IMR-90 (cell line): ENCODE measurements at regions not wholly inside any gene's neighbourhood (a gene's known extent, or its start where the extent isn't known, plus 50 kb on each side); places are given as distances from the start of the nearest gene placed in this dataset.
A peak's percentile ranks its signal among the peaks of the same experiment; 100 is the strongest.

Experiments
- ATAC-seq: fragments of 200-7000 bp; cut with Tn5 transposase; 2 replicates; pipeline ENCODE4 v1.9.1; 2020; ENCODE audit warnings: low read depth, mild to moderate bottlenecking, moderate library complexity
- BruUV-seq: library from RNA; stranded (reverse); fragments of 400-500 nt; replicated peaks from 2 replicates; lab custom pipeline; 2021; lab: Mats Ljungman, UMichigan
- CTCF ChIA-PET: fragments of 300-600 bp; formaldehyde crosslinking; extraction: SDS; loops from one replicate; lab custom pipeline; 2021; ENCODE audit warnings: antibody characterized with exemption; lab: Yijun Ruan, JAX
- POLR2A ChIA-PET: fragments of 300-600 bp; sonication (Branson Sonifier 250); formaldehyde crosslinking; loops from one replicate; lab custom pipeline; 2022; ENCODE audit warnings: antibody characterized with exemption; ENCODE audit not compliant: unreplicated experiment; lab: Charles Lee
- DNase-seq: peaks from one replicate; pipeline ENCODE4 v3.0.0; 2013
- H2AFZ ChIP-seq: replicated peaks from 2 replicates; pipeline ENCODE3; 2013; ENCODE audit warnings: low read length, mild to moderate bottlenecking; ENCODE audit not compliant: poor library complexity
- H2AK5ac ChIP-seq: 2 replicates; pipeline ENCODE4 v1.6.1; 2013; ENCODE audit warnings: low read depth, low read length, inconsistent platforms
- H2AK9ac ChIP-seq: replicated peaks from 2 replicates; pipeline ENCODE3; 2013; ENCODE audit warnings: mild to moderate bottlenecking, low read depth, low read length, moderate library complexity; ENCODE audit not compliant: poor library complexity
- H2BK120ac ChIP-seq: 2 replicates; pipeline ENCODE4 v1.6.1; 2013; ENCODE audit warnings: low read depth, low read length, inconsistent platforms
- H2BK15ac ChIP-seq: 3 replicates; pipeline ENCODE4 v1.6.1; 2013; ENCODE audit warnings: low read depth, low read length, inconsistent platforms
- H2BK20ac ChIP-seq: 2 replicates; pipeline ENCODE4 v1.6.1; 2013; ENCODE audit warnings: low read depth, mild to moderate bottlenecking, inconsistent platforms, low read length, moderate library complexity
- H2BK5ac ChIP-seq: 2 replicates; pipeline ENCODE4 v1.6.1; 2013; ENCODE audit warnings: mild to moderate bottlenecking, low read depth, low read length, inconsistent platforms; ENCODE audit not compliant: poor library complexity, severe bottlenecking
- H3K14ac ChIP-seq: replicated peaks from 2 replicates; pipeline ENCODE4 v1.6.1; 2013; ENCODE audit warnings: low read depth, low read length, inconsistent platforms
- H3K18ac ChIP-seq: 2 replicates; pipeline ENCODE4 v1.6.1; 2013; ENCODE audit warnings: low read depth, low read length, control low read depth
- H3K23ac ChIP-seq: 2 replicates; pipeline ENCODE4 v1.6.1; 2013; ENCODE audit warnings: low read depth, low read length, inconsistent platforms
- H3K27ac ChIP-seq: 2 replicates; pipeline ENCODE4 v1.5.1; 2013; ENCODE audit warnings: mild to moderate bottlenecking, control low read depth, low read length; ENCODE audit not compliant: insufficient read depth
- H3K27me3 ChIP-seq: 2 replicates; pipeline ENCODE4 v1.6.1; 2013; ENCODE audit warnings: low read length; ENCODE audit not compliant: control insufficient read depth, insufficient read depth
- H3K36me3 ChIP-seq: 2 replicates; pipeline ENCODE4 v1.6.1; 2013; ENCODE audit warnings: low read length, mixed read lengths; ENCODE audit not compliant: control insufficient read depth, insufficient read depth
- H3K4ac ChIP-seq: 2 replicates; pipeline ENCODE4 v1.6.1; 2013; ENCODE audit warnings: low read depth, low read length, inconsistent platforms
- H3K4me1 ChIP-seq: 2 replicates; pipeline ENCODE4 v1.6.1; 2013; ENCODE audit warnings: low read length, mixed read lengths; ENCODE audit not compliant: control insufficient read depth, insufficient read depth
- H3K4me2 ChIP-seq: 2 replicates; pipeline ENCODE4 v1.6.1; 2013; ENCODE audit warnings: low read depth, mild to moderate bottlenecking, control low read depth, low read length, moderate library complexity
- H3K4me3 ChIP-seq: 2 replicates; pipeline ENCODE4 v1.5.1; 2013; ENCODE audit warnings: low read depth, mild to moderate bottlenecking, control low read depth, low read length, moderate library complexity; ENCODE audit not compliant: insufficient read depth
- H3K56ac ChIP-seq: 2 replicates; pipeline ENCODE4 v1.6.1; 2013; ENCODE audit warnings: low read length, inconsistent platforms; ENCODE audit not compliant: insufficient read depth; ENCODE audit errors: extremely low read depth
- H3K79me1 ChIP-seq, 2 experiments: 2 replicates each; pipeline ENCODE4 v1.6.1; 2013; ENCODE audit warnings: low read length in 2 of 2, inconsistent platforms in 1 of 2, low read depth in 1 of 2
- H3K9ac ChIP-seq: 2 replicates; pipeline ENCODE4 v1.6.1; 2013; ENCODE audit warnings: low read depth, low read length, control low read depth
- H3K9me1 ChIP-seq: 2 replicates; pipeline ENCODE4 v1.6.1; 2013; ENCODE audit warnings: low read length, inconsistent platforms; ENCODE audit not compliant: insufficient read depth
- H3K9me3 ChIP-seq: 2 replicates; pipeline ENCODE4 v1.6.1; 2013; ENCODE audit warnings: low read length; ENCODE audit not compliant: control insufficient read depth, insufficient read depth
- H4K20me1 ChIP-seq: 2 replicates; pipeline ENCODE4 v1.6.1; 2013; ENCODE audit warnings: low read length, inconsistent platforms; ENCODE audit not compliant: insufficient read depth
- H4K5ac ChIP-seq: 2 replicates; pipeline ENCODE4 v1.6.1; 2013; ENCODE audit warnings: mild to moderate bottlenecking, low read depth, low read length, control low read depth
- H4K8ac ChIP-seq, 2 experiments: 2 replicates each; pipeline ENCODE4 v1.6.1; 2013; ENCODE audit warnings: low read depth in 2 of 2, low read length in 2 of 2, control low read depth in 1 of 2, inconsistent platforms in 1 of 2
- H4K91ac ChIP-seq: 2 replicates; pipeline ENCODE4 v1.6.1; 2013; ENCODE audit warnings: low read depth, low read length, inconsistent platforms; ENCODE audit not compliant: insufficient read depth
- CEBPB ChIP-seq: IDR thresholded peaks from 2 replicates; pipeline ENCODE4 v1.6.1; 2012; ENCODE audit warnings: low read depth, low read length, improper control_type of control experiment
- CTCF ChIP-seq: conservative IDR thresholded peaks from 2 replicates; pipeline ENCODE4 v1.5.1; 2012; ENCODE audit warnings: mild to moderate bottlenecking, low read depth, low read length, improper control_type of control experiment
- WGBS, 2 experiments: methylation state at CpG; one replicate each; pipeline versions ENCODE4 v1.1.5 to v1.1.7; 2013; ENCODE audit warnings: missing lambda C conversion rate in 2 of 2; ENCODE audit not compliant: insufficient read length in 1 of 2; ENCODE audit errors: extremely low coverage in 2 of 2; 5-methylcytosine and 5-hydroxymethylcytosine counted together
- dilution Hi-C: fragments of 300-500 bp; cut with HindIII; formaldehyde crosslinking; loops from one replicate; pipeline ENCODE4 v1.14.3; 2018; ENCODE audit warnings: low sequenced_read_pairs; ENCODE audit not compliant: unreplicated experiment
- in situ Hi-C: fragments of 300-500 bp; cut with MboI; formaldehyde crosslinking; loops from 3 replicates; pipeline ENCODE4 v1.14.3; 2019; ENCODE audit warnings: low sequenced_read_pairs, inconsistent platforms, mixed read lengths
- intact Hi-C: fragments of 100-400 bp; cut with micrococcal nuclease; formaldehyde crosslinking; loops from 2 replicates; pipeline ENCODE4 v1.10.0; 2022

GRCh38 chr3:68018275-68018674 is 363.9 kb upstream of the SUCLG2 start:
- Histone ChIP-seq H3K27me3 (no peaks in the 10 kb centered on the region), H3K79me1 (no peaks in the 10 kb centered on the region), H2AK9ac (no peak overlapping the region), H3K9me3 (no peaks in the 10 kb centered on the region), H4K8ac (no peak overlapping the region), H2BK20ac (no peak overlapping the region), H3K4me2 (no peak overlapping the region), H3K18ac (no peak overlapping the region), H2AFZ (no peak overlapping the region), H2BK5ac (no peak overlapping the region), H2BK15ac (no peak overlapping the region), H2AK5ac (no peak overlapping the region), H3K14ac (no peak overlapping the region), H3K9me1 (no peaks in the 10 kb centered on the region), H3K9ac (no peak overlapping the region), H4K20me1 (no peaks in the 10 kb centered on the region), H3K4me3 (no peak overlapping the region), H4K91ac (no peak overlapping the region), H4K5ac (no peak overlapping the region), H2BK120ac (no peak overlapping the region), H3K56ac (no peak overlapping the region), H3K23ac (no peak overlapping the region), H3K27ac (no peak overlapping the region), H3K36me3 (no peaks in the 10 kb centered on the region), H3K4ac (no peak overlapping the region), H3K4me1 (no peaks in the 10 kb centered on the region)
- dilution Hi-C loops (no loop called here), intact Hi-C loops (loop anchor here (10.0 kb wide), 2 partner anchors 633 to 913 kb away; no protein-coding TSS in a partner anchor), in situ Hi-C loops (no loop called here)
- ATAC-seq (no peak), DNase-seq (no peak)
- POLR2A ChIA-PET, result no interaction called here
- no TSS peak for BruUV-seq
- no CpG with 5 or more reads among the region's 1 CpG for WGBS, 2 experiments
- CTCF ChIA-PET, result no interaction called here
- TF ChIP-seq CEBPB, result no peak
- TF ChIP-seq CTCF, result 0 out of 2 replicates have a peak, but pooled peaks have one; percentile 8
